ENCODE measurements at regions not wholly inside any gene's neighbourhood (a gene's known extent, or its start where the extent isn't known, plus 50 kb on each side); places are given as distances from the start of the nearest gene placed in this dataset.

- TF ChIP-seq CTCF (IDR thresholded peaks at IDR 0.05) (no peak), POLR2A (IDR thresholded peaks at IDR 0.05) (no peak)
These were observed 278.0 kb downstream of the EPHA4 start for GRCh38 chr2:221293949-221294742.

Measured in breast epithelium (tissue), 3 donors.